ENCODE measurements at regions not wholly inside any gene's neighbourhood (a gene's known extent, or its start where the extent isn't known, plus 50 kb on each side); places are given as distances from the start of the nearest gene placed in this dataset.

DNA sequence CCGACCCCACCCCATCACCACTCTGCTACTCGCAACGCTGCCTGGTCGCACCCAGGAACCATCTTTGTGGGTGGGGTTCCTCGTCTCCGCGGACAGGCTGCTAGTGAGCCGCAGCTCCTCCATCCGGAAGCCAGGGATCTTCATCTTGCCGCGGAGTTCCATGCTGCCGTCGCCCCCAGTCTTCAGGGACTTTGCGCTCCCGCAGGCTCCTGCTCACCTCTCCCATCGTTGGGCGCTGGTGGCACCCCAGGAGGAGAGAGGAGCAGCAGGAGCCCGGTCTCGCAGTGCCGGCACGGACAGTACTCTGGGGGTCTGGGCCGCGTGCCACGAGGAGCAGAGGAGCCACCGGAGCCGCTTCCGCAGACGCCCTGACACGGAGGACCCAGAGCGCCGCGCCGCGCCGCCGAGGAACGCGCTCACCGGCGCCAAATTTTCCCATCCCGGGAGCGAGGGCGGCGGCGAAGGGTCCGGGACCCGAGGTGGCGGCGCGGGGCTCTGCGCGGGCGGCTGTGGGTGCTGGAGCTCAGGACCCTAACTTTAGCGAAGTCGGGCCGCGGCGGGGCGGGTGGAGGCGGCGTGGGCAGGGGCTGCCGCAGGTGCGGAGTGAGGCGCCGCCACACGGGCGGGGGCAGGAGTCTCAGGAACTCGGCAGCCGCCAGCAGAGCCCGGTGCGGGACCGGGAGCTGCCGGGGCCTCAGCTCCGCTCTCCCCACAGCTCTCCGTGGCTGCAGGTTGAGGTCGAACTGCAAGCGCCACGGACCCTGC is 750.1 kb upstream of the SORCS1 start:
- peak; percentile 12 for DNase-seq (ENCODE audit: low spot score)

DNA sequence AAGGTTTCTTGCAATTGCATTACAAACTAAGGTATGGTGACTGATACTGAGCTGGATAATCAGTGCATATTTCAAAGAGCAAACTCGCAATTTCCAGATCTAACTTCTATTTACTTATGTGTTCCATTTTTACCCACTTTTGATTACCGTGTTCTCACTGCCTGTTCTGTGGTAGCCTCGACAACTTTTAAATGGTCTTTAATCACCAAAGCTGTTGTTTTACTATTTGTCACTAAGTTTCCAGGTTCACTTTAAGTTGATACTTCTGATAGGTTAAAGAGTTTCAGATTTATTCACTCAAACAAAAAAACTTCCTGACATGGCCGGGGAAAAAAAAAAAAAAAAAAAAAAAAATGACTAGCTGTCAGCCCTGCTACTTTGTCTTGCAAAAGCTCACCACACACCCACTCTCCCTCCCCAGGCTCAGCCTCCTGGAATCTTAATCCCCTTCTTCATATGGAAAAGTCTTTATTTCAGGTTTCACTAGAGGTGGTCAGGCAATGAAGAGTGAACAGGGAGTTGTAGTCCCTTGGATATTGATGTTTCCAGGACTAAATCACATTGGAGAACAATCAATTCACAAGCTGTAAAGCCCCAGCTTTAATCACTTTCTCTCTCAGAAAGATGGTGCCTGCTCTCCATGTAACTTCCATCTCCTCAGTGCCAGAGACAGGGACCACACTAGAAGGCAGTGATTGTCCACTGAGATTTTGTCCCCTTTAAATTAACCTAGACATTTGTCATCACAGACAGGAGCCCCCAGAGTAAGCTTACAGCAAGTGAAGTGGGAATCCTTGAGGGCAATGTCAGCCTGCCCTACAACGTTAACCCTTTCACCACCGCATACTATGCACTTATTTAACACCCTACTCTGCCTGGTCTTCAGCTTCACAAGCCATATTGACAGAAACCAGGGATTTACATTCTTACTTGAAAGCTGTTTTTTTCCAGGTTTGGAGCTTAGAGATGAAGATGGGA is 749.1 kb upstream of the SORCS1 start:
- DNase-seq (ENCODE audit: low spot score) = no peak

DNA sequence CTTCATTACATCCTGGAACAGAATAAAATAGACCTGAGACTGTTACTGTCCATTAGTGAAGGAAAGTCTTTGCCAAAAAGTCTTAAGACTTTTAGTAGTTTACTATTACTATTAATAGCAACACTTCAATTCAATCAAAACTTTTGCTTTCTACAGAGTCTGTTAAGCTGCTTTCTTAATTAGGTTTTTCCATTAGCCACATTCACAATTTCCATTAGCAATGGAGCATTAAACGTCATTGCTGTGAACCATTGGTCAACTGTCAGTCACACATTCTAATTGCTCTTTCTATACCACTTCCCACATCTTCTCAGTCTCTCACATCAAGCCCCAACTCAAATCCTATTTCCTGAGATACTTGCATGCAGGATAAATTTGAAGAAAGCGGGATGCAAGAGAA is 736.6 kb upstream of the SORCS1 start:
- no peak for DNase-seq (ENCODE audit: low spot score)

DNA sequence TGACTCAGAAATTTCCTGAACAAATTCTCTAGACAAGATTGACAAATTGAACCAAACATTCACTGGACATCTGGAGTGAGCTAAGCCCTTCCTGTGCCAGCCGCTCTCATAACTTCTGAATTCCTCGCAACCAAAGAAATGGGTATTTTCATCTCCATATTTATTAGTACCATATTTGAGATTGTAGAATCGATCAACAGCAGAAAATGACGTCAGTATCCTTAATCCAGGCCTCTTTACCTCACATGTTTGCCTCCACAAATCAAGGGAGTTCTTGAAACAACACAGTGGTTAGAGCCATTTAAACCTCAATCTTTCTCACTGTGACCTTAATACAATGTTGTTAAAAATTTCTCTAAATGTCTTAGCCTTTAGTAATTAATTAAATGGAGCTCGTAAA is 735.6 kb upstream of the SORCS1 start:
- DNase-seq (ENCODE audit: low spot score) = no peak

DNA sequence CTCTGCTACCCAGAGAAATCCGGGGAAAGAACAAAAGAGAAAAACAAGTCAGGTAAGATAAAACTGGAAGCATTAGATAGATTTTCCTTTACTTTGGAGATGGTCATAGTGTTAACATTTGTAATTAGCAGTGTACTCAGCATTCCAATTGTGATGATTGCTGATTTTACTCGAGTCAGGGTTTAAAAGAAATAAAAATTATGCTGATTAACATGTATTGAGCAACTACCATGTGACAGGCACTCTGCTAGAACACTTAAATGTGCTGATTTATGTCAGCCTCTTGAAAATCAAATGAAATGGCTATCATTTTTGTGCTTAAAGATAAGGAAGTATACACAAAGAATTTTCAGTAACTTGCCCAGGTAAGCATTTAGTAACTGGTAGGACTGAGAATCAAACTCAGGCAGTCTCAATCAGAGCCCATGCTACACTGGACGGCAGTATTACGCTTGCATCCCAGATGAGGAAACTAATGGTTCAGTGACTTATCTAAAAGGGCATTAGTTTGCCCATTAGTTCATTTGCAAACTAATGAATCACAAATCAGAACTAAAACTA is 735.1 kb upstream of the SORCS1 start:
- DNase-seq (ENCODE audit: low spot score) = no peak

DNA sequence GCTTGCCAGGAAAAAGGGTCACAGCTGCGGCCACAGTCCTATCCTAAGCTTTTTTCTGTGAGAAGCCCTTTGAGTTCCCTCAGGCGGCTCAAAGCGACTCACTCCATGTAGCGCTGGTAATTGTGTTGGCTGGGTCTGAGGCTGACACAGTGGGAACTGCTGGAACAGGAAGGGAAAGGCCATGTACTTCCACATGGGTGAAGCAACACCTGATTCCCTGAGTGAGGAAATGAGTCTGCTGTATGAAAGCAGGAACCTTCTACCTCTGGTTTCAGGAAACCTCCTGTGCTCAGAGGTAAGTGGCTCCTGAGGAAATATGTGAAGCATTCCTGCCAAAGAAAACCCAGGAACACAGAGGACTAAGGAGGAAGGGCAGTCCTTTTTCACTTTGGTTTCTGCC is 734.6 kb upstream of the SORCS1 start:
- DNase-seq (ENCODE audit: low spot score) = peak; percentile 5

DNA sequence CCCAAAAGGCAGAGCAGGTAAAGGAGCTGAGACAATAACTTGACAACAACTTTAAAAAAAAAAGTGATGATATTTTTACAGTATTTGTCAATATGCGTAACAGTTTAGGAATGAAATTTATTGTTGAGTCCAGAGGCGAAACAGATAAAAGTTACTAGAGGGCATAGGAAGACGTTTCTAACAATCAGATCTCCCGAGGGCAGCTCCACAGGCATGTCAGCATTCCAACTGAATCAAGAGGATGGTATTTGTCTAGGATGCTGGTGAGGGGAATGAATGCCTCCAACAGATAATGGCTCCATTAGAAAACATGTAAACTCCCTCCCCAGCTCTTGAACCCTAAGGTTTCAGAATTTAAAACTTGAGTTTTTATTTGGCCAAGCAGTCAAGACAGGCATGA is 733.9 kb upstream of the SORCS1 start:
- no peak for DNase-seq (ENCODE audit: low spot score)

DNA sequence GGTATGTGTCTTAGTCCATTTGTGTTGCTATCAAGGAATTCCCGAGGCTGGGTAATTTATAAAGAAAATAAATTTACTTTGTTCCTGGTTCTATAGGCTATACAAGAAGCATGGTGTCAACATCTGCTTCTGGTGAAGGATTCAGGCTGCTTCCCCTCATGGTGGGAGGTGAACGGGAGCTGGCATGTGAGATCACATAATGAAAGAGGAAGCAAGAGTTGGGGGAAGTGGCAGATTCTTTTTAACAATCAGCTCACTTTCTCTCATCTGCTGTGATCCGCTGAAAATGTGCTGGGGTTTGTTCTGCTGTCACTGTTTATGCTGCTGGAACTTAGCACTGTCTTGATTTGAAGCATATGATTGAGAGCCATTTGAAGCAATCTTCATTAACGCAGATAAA is 730.0 kb upstream of the SORCS1 start:
- DNase-seq (ENCODE audit: low spot score) = no peak

DNA sequence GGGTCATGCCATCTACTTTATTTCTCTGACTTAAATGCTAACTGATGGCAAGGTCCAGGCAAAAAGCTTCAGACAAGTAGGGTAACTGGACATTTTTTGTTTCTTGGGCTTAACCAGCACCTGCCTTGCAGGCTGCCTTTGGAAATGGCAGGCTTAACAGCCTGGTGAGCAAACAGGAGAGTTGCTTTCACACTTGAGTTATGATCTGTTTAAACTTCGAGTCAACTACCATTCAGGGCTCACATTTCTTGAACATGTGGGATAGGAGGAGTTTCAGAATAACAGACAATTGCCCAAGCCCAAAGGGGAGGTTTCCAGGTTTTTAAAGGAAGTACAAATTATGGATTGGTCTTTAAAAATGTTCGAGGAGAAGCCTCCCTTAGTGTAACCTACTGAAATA is 724.6 kb upstream of the SORCS1 start:
- no peak for DNase-seq (ENCODE audit: low spot score)

DNA sequence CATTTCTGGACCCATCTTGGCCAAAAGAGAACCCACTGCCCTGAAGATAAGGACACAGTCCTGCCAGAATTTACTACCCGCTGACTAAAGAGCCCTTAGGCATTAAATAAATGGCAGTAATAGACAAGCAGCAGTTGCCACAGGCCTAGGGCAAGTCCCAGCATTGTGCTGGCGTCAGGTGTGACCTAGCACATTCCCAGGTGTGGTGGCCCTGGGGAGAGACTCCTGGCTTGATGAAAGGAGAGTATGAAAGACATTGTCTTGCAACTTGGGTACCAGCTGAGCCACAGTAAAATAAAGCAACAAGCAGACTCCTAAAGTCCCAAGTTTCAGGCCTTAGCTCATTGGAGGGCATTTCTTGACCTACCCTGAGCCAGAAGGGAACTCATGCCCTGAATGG is 715.7 kb upstream of the SORCS1 start:
- DNase-seq (ENCODE audit: low spot score) = no peak

DNA sequence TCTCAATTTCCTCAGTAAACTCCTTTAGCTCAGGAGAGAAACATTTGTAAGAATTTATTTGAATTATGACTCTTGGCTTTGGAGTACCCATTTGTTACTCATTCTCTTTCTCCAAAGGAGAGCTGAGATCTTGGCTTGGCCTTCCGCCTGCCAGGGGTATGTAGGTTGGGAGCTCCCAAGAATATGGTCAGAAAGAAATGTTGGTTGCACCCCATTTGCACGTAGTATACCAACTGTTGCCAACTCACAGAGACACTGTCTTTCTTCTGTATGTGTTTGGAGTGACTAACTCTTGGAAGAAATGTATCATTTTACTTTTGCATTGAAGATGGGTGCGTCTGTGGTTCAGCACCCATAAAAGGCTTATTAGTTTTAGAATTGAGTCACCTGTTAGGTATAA is 708.5 kb upstream of the SORCS1 start:
- DNase-seq (ENCODE audit: low spot score) = no peak

DNA sequence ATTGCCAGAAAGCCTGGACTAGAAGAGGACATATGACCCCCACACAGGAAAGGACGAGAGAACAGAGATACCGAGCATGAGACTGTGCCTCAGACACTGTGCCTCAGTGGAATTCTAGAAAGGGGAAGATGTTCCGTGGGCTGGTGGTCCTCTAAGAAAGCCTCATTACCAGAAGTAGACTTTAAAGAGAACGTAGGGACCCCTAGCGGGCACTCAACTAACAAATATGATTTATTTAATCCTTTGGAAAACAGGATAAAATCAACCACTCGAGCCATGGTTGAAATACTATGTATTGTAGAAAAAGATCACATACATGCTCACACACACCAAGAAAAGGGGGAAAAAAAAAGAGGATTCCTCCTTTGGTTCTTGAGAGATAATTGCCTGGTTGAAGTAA is 701.2 kb upstream of the SORCS1 start:
- DNase-seq (ENCODE audit: low spot score) = no peak

DNA sequence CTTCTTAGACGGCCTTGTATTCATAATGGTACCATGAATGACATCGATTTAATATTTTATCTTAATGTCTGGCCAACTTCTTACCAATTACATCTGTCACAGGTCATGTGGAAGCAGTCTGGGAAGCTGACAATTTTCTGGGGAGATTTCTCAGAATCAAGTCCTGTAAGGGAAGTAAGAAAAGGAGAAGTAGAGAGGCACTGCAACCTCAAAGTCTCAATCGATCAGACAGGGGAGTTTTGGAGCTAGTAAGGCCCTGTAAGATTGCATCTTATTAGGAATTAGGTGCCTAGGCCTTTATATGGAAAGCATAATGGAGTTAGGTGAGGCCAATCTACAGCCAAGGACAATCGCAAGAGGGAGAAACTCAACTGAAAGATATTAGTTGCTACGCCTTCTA is 694.6 kb upstream of the SORCS1 start:
- DNase-seq (ENCODE audit: low spot score) = no peak

DNA sequence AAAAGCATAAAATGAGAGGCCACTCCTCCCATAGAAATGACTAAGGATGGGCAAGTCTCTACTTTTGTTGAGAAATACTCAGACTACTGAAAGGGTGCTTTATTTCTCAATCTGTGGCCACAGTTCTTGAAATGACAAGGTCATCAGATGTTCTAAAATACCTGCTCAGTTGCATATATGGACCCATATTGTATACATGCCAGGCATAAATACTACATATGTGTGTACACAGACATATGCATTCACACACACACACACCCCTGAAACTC is 691.5 kb upstream of the SORCS1 start:
- DNase-seq (ENCODE audit: low spot score) = no peak

DNA sequence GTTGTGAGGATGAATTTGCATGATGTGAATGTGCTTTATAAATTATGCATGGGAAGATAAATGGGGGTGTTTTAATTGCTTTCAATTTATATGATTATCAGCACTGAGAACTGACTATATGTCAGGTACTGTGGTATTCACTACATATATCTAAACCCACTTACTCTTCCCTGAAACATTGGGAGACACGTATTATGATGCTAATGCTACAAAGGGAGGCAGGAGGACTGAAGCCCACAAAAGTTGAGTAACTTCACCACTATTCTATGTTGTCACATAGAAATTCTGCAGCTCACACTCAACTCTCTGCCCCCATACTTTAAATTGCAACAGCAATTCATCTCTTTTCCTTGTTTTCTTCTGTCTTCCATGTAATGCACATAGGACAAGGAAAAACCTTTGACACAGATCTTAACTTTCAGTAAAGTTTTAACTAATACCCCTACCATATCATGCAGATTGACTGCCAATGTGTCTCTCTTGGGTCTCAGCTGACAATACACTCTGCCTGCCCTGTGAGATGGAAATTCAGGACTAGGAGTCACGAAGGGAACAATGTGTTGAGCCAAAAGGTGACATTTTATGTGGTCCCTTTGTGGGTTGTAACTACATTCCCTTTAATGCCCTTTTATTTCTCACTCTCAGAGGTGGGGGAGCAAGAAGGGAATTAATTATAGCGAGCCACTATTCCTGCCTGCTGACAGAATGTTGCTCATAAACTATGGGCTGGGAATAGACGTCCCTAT is 691.0 kb upstream of the SORCS1 start:
- DNase-seq (ENCODE audit: low spot score) = no peak

DNA sequence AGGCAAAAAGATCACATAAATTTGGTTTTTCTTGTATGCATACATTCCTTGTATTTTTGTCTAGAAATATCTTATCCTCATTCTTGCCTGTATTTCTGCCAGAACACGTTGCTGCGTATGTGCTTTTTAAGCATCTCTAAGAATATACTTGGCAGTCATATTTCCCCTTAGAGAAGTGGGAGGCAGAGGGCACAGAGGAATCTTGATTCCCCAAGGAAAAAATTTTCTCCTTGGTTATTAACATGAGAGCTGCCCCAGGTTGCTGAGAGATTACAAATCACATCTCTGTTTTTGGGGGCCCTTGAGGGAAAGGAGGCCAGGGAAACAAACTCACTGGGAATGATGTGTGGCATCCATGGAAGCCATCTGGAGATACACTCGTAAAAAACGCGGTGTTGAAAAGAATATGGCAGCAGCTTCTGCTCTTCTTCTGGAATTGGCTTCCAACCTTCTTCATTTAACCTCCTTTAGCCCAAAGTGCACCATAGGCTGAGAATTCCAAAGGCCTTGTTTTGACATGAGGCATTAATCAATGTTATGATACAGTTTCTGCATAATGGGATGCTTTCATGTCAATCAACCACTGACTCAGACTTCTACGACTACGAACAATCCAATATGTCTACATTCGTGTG is 684.3 kb upstream of the SORCS1 start:
- no peak for DNase-seq (ENCODE audit: low spot score)

DNA sequence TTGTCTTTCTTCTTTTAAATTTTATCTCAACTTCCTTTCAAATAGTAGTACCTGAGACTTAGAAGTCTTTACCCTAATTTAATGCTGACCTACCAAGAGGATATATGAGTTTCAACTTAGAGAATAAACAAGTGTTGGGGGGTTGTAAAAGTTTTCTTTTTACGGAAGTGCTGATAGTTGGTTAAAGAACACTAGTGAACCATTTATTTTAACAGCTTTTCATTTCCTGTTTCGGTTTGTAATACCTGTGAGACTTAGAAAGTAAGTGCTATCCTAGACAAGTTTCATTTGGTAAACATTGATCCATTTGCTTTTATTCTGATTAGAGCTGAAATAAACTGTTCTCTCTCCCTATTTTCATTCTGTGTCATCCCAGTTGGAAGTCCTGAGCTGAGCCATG is 683.1 kb upstream of the SORCS1 start:
- no peak for DNase-seq (ENCODE audit: low spot score)

DNA sequence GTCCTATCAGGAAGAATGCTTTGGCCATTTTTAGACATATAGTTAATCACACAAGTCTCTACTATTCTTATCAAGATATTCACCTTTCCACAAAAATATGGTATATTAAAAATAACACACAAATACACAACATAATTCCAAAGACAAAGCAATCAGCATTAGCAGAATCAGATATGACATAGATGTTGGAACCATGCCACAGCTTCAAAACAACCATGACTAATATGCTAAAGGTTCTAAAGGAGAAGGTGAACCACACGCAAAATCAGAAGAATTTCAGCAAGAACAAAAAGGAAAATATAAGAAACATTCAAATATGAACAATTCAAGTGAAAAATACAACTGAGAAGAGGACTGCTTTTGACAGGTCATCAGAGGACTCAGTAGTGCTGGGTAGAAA is 670.2 kb upstream of the SORCS1 start:
- DNase-seq (ENCODE audit: low spot score) = no peak

DNA sequence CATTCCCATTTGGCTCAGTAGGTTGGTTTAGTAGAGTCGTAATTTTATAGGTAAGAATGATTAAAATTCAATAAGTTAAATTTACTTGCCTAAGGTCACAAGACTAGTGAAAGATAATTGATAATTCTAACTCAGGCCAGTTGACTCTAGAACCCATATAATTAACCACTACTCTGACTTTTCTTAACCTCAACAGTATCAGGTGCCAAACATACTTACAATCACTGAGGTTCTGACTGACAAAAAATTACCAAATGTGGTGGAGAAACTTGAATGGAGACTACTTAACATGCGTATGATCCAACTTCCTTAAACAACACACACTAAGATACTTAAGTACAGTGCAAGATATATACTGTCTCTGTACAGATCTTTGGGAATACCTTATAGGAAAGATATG is 667.3 kb upstream of the SORCS1 start:
- no peak for DNase-seq (ENCODE audit: low spot score)

DNA sequence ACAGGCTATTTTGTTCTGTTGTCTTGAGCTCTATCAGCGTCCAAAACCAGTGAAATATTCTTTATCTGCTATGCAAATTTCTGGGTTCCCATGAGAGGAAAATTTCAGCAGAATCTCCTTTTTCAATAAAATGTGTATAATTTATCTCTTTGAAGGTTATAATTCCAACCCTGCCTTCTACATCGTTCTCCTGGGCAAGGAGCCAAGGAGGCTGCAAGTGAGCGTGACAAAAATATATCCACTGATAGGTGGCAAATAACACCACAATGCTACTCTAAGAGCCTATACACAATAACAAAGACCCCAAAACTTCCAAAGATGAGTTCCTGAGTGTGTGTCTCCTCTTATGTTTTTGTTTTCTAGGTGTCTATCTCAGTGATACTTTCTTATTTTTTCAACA is 664.7 kb upstream of the SORCS1 start:
- DNase-seq (ENCODE audit: low spot score) = no peak

DNA sequence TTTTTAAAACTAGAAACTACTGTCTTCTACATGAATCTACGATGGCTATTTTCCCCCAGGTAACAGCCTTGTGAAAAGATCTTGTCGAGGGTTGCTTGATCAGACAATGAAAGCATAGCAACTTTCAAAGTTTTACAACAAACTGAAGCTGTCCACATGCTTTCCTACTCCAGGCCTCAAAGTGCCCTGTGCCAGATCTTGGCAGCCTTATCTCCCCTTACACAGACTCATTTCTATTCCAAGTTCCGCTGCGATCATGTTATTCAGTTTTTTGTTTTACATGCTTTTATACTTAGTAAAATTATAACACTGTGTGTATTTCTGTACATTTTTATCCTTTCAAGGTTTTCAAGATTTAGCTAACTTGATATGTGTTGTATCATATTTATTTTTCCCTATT is 661.7 kb upstream of the SORCS1 start:
- no peak for DNase-seq (ENCODE audit: low spot score)

DNA sequence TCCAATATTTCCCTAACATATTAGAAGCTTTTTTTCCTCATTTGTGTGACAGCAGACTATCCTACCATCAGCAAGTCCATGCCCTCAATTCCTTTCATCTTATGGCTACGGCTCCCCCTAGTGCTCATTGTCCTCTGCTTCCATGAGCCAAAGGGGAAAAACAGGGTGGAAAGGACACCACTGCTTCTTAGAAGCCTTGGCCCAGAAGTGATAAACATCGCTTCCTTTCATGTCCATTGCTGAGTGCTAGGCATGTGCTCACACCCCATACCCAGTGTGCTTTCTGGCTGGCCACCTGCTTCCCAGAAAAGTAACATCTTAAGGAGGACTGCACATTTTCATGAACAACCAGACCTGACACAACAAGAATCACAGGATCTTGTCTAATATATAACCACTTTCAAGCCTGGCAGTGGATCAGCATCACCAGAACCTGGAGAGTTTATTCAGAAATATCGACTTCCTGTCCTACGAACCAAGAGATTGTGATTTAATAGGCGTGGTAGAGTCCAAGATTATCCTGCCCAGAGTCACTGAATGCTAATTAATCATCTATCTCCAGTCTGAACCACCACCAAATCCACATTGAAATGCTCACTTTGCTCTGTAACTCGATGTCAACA is 650.5 kb upstream of the SORCS1 start:
- DNase-seq (ENCODE audit: low spot score) = peak; percentile 73

Measured in kidney tubule cell (primary cell).